ENCODE measurements at regions not wholly inside any gene's neighbourhood (a gene's known extent, or its start where the extent isn't known, plus 50 kb on each side); places are given as distances from the start of the nearest gene placed in this dataset.

DNA sequence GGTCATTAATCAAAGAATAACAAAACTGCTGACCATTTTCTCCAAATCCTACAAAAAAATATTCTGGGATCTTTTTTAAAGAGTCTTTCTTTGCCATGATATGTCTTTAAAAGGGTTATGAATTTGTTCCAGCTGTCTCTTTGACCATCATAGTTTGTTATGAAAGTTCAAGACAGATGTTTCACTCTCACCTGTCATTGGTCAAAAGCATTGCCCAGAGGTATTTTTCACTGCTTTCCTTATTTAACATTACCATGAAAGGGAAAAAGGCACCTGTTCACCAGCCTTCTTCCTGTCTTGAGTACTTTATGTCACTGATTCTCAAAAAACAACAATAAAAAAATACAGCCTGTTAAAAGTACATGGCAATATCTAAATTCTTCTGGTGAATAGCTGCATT, 643.8 kb downstream of the FAT4 start:
- TF ChIP-seq CTCF (conservative IDR thresholded peaks at IDR 0.05 in 1 of 2, IDR thresholded peaks at IDR 0.05 in 1 of 2; ENCODE audit: low read depth in 1 of 2, low read length in 2 of 2) (no peak), EZH2 (IDR thresholded peaks at IDR 0.05; ENCODE audit: low read length, missing control alignments) (no peak)

All from fibroblast of lung (primary cell).